DND-41 (cell line): ENCODE measurements at regions not wholly inside any gene's neighbourhood (a gene's known extent, or its start where the extent isn't known, plus 50 kb on each side); places are given as distances from the start of the nearest gene placed in this dataset.

ENCODE experiments used
- ATAC-seq: fragments of 200-7000 bp; cut with Tn5 transposase; 3 replicates; pipeline ENCODE4 v1.9.1; 2021; ENCODE audit warnings: low read depth; ENCODE audit not compliant: insufficient read depth
- DNase-seq: peaks from one replicate; pipeline ENCODE4 v3.0.0-alpha.2; 2020
- H2AFZ ChIP-seq: 2 replicates; pipeline ENCODE4 v1.6.0; 2012; ENCODE audit warnings: low read depth, low read length
- H3K27ac ChIP-seq: 2 replicates; pipeline ENCODE4 v1.5.1; 2012; ENCODE audit warnings: low read length, inconsistent platforms
- H3K27me3 ChIP-seq: fragments of 200-600 bp; sonication (generic); 2 replicates; pipeline ENCODE4 v1.6.0; 2012; ENCODE audit warnings: low read length, mild to moderate bottlenecking, inconsistent platforms; ENCODE audit not compliant: insufficient read depth, poor library complexity
- H3K36me3 ChIP-seq: 2 replicates; pipeline ENCODE4 v1.5.1; 2012; ENCODE audit warnings: low read length, inconsistent platforms; ENCODE audit not compliant: insufficient read depth
- H3K4me1 ChIP-seq: 2 replicates; pipeline ENCODE4 v1.5.1; 2012; ENCODE audit warnings: mild to moderate bottlenecking, low read length; ENCODE audit not compliant: insufficient read depth
- H3K4me2 ChIP-seq: 2 replicates; pipeline ENCODE4 v1.6.0; 2012; ENCODE audit warnings: mild to moderate bottlenecking, moderate library complexity, low read length, inconsistent platforms; ENCODE audit not compliant: insufficient read depth
- H3K4me3 ChIP-seq, 2 experiments: fragments of 200-600 bp in 1 of 2; shearing (Covaris generic) in 1 of 2; 2 replicates each; pipeline ENCODE4 v1.5.1; 2012 to 2016; ENCODE audit warnings: inconsistent platforms in 2 of 2, low read length in 2 of 2, mild to moderate bottlenecking in 2 of 2, low read depth in 1 of 2, moderate library complexity in 1 of 2
- H3K79me2 ChIP-seq: 2 replicates; pipeline ENCODE4 v1.6.0; 2012; ENCODE audit warnings: low read length, inconsistent platforms; ENCODE audit not compliant: insufficient read depth
- H3K9ac ChIP-seq: 2 replicates; pipeline ENCODE4 v1.6.0; 2012; ENCODE audit warnings: low read depth, mild to moderate bottlenecking, inconsistent platforms, low read length, moderate library complexity
- H3K9me3 ChIP-seq: 2 replicates; pipeline ENCODE4 v1.5.1; 2012; ENCODE audit warnings: low read length, moderate library complexity, mild to moderate bottlenecking, inconsistent platforms; ENCODE audit not compliant: insufficient read depth, severe bottlenecking
- H4K20me1 ChIP-seq: 2 replicates; pipeline ENCODE4 v1.6.0; 2012; ENCODE audit warnings: low read length; ENCODE audit not compliant: insufficient read depth
- EZH2 ChIP-seq: IDR thresholded peaks from 3 replicates; pipeline ENCODE4 v1.6.1; 2012; ENCODE audit warnings: borderline replicate concordance, low read depth, mild to moderate bottlenecking, moderate library complexity, low read length, inconsistent platforms; ENCODE audit not compliant: severe bottlenecking
- TF ChIP-seq, protein P1 (sequence below): IDR thresholded peaks from 2 replicates; pipeline ENCODE4 v1.5.1; 2012; ENCODE audit warnings: borderline replicate concordance, low read length, moderate library complexity, mild to moderate bottlenecking; ENCODE audit not compliant: poor library complexity, severe bottlenecking; ENCODE audit errors: extremely low read depth

- no peaks in the 10 kb centered on the region for H3K4me1 ChIP-seq
- no peaks in the 10 kb centered on the region for H3K36me3 ChIP-seq
- no peak overlapping the region for H3K4me3 ChIP-seq
- no peaks in the 10 kb centered on the region for H3K27me3 ChIP-seq
- no peaks in the 10 kb centered on the region for H4K20me1 ChIP-seq
- DNase-seq (no peak), ATAC-seq (no peak)
- H3K27ac ChIP-seq = no peak overlapping the region
- no peaks in the 10 kb centered on the region for H3K79me2 ChIP-seq
- H2AFZ ChIP-seq = no peak overlapping the region
- no peak overlapping the region for H3K4me2 ChIP-seq
- no peaks in the 10 kb centered on the region for H3K9me3 ChIP-seq
- TF ChIP-seq, protein P1, sequence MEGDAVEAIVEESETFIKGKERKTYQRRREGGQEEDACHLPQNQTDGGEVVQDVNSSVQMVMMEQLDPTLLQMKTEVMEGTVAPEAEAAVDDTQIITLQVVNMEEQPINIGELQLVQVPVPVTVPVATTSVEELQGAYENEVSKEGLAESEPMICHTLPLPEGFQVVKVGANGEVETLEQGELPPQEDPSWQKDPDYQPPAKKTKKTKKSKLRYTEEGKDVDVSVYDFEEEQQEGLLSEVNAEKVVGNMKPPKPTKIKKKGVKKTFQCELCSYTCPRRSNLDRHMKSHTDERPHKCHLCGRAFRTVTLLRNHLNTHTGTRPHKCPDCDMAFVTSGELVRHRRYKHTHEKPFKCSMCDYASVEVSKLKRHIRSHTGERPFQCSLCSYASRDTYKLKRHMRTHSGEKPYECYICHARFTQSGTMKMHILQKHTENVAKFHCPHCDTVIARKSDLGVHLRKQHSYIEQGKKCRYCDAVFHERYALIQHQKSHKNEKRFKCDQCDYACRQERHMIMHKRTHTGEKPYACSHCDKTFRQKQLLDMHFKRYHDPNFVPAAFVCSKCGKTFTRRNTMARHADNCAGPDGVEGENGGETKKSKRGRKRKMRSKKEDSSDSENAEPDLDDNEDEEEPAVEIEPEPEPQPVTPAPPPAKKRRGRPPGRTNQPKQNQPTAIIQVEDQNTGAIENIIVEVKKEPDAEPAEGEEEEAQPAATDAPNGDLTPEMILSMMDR = no peak
- no peak for TF ChIP-seq EZH2
- H3K9ac ChIP-seq = no peak overlapping the region
These were observed 127.6 kb upstream of the DUSP22 start for GRCh38 chr6:164720-165119.

DNA sequence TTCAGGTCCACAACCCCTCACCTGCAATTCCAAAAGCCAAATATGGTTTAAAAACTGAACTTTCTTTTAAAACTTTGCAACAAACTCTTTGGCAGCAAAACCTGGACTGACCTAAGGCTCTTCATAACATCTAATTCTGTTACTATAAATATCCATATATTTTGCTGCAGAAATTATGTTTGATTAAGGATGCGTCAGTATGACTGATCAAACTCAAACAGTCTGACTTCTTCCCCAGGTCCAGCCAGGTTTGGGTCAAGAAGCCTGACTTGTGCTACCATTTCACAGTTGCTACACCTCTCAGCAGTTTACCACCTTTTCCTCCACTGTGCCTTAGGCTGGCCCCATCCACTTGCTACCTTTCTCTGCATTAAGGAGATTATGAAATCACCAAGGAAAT lies 127.0 kb upstream of the DUSP22 start:
- Histone ChIP-seq H3K4me3 (no peak overlapping the region), H3K4me2 (no peak overlapping the region), H3K79me2 (no peaks in the 10 kb centered on the region), H3K9ac (no peak overlapping the region), H3K27ac (no peak overlapping the region), H3K36me3 (no peaks in the 10 kb centered on the region), H3K9me3 (no peaks in the 10 kb centered on the region), H2AFZ (no peak overlapping the region), H3K27me3 (no peaks in the 10 kb centered on the region), H3K4me1 (no peaks in the 10 kb centered on the region), H4K20me1 (no peaks in the 10 kb centered on the region)
- TF ChIP-seq, protein P1 = no peak
- TF ChIP-seq EZH2 = no peak
- no peak for DNase-seq
- ATAC-seq = no peak

- H3K79me2 ChIP-seq = no peaks in the 10 kb centered on the region
- H3K27me3 ChIP-seq = no peaks in the 10 kb centered on the region
- H3K36me3 ChIP-seq = no peaks in the 10 kb centered on the region
- TF ChIP-seq, protein P1 = no peak
- TF ChIP-seq EZH2 = no peak
- H3K9ac ChIP-seq = no peak overlapping the region
- no peak overlapping the region for H2AFZ ChIP-seq
- no peaks in the 10 kb centered on the region for H4K20me1 ChIP-seq
- no peak for DNase-seq
- no peak overlapping the region for H3K27ac ChIP-seq
- no peak overlapping the region for H3K4me3 ChIP-seq
- H3K9me3 ChIP-seq = no peaks in the 10 kb centered on the region
- no peak overlapping the region for H3K4me2 ChIP-seq
- no peak for ATAC-seq
- H3K4me1 ChIP-seq = no peaks in the 10 kb centered on the region
These were observed 126.4 kb upstream of the DUSP22 start for GRCh38 chr6:165906-166305.
